Upper lobe of left lung (tissue), 4 donors: ENCODE measurements at regions not wholly inside any gene's neighbourhood (a gene's known extent, or its start where the extent isn't known, plus 50 kb on each side); places are given as distances from the start of the nearest gene placed in this dataset.

Source experiments
- EP300 ChIP-seq, 4 donors: sonication (generic); formaldehyde crosslinking; IDR thresholded peaks; one replicate each; pipeline ENCODE4 v1.5.1; 2017; ENCODE audit warnings: antibody characterized with exemption in 4 of 4, control low read depth in 2 of 4
- POLR2A ChIP-seq, 4 donors: fragments of 450-650 bp; IDR thresholded peaks; one replicate each; pipeline ENCODE4 v1.5.1; 2016 to 2017; ENCODE audit warnings: antibody characterized with exemption in 4 of 4, mild to moderate bottlenecking in 2 of 4

DNA sequence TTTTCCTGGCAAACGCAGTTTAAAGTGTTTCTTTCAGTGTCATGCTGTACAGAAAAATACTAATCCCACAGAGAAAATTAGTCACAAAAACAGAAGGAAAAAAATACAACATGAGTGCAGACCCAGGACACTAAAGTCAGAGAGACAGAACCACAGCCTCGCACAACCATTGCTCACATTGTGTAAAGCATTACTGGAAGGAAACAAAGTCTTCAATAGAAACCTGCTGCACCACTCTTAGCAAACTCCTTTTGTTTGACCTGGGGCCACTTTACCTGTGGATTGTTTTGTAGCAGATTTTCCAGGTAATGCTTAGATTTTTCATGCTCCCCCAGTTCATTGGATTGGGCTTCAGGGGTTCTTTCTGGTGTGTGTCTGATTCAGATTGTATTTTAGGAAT, 131.8 kb upstream of the TMLHE start:
- TF ChIP-seq EP300 (IDR thresholded peaks at IDR 0.05) = no peak
- no peak for TF ChIP-seq POLR2A (IDR thresholded peaks at IDR 0.05)
